GM18951 (cell line): ENCODE measurements at regions not wholly inside any gene's neighbourhood (a gene's known extent, or its start where the extent isn't known, plus 50 kb on each side); places are given as distances from the start of the nearest gene placed in this dataset.

Source experiments
- POLR2A ChIP-seq: IDR thresholded peaks from 4 replicates; pipeline ENCODE4 v1.6.1; 2011; ENCODE audit warnings: mild to moderate bottlenecking; ENCODE audit not compliant: insufficient read length, insufficient read depth; ENCODE audit errors: extremely low read depth
- in situ Hi-C: fragments of 300-500 bp; cut with MboI; formaldehyde crosslinking; loops from one replicate; pipeline ENCODE4 v1.12.0; 2022; ENCODE audit warnings: low sequenced_read_pairs, mixed read lengths, inconsistent platforms; ENCODE audit not compliant: unreplicated experiment

- in situ Hi-C loops, result no loop called here
- TF ChIP-seq POLR2A, result no peak
Observed at GRCh38 chr6:8361259-8361658, 74.1 kb downstream of the SLC35B3 start.

DNA sequence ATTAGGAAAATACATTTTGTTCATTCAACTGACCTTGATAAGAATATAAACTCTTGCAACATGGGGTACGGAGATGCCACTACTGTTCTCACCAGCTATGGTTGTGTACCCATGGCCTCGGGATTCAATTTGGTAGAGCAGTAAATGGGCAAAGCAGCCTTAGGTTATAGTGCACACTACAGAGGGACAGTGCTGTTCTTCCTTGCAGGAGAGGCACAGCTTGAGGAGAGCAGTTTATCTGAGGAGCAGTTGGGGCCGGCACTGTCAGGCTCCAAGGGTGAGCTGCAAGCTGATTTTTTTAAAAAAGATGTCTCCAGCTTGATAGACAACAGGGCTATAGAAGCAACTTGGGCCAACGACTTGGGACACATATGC is 82.4 kb downstream of the SLC35B3 start:
- in situ Hi-C loops, result no loop called here
- TF ChIP-seq POLR2A, result no peak

DNA sequence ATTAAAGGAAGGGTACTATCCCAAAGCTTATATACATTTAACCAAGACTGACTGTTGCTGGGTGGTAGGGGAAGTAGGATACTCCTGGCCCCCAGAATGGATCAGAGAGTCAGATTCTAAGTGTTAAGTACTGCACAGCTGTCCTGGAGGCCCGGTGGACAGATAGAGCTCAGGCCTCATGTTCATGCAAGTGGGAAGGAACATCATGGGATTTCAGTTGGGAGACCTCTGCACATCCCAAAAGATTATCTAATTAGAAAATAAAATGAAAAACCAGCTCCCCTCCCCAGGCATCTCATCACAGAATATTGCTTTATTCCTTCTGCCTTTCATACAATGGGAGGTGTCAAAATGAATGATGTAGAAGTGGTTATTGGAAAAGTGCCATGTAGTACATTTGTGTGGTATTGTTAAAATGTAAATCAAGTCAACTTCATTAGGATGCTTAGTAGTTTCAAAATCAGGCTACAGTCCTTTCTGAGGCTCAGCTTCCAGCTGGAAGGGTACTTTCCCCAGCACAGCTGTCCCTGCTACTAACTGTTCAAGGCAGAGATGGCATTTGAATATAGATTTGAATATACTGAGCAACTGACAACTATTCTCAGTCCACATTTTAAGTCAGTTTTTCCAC is 82.9 kb downstream of the SLC35B3 start:
- in situ Hi-C loops, result no loop called here
- TF ChIP-seq POLR2A, result no peak

GRCh38 chr6:8343600-8343999 is 91.7 kb downstream of the SLC35B3 start:
- in situ Hi-C loops, result no loop called here
- TF ChIP-seq POLR2A, result no peak

- in situ Hi-C loops, result no loop called here
- TF ChIP-seq POLR2A, result no peak
Observed at GRCh38 chr6:8342241-8342819, 93.0 kb downstream of the SLC35B3 start.

- no peak for TF ChIP-seq POLR2A
- in situ Hi-C loops, result no loop called here
Observed at GRCh38 chr6:8337147-8337546, 98.2 kb downstream of the SLC35B3 start.

GRCh38 chr6:8336406-8337057 is 98.8 kb downstream of the SLC35B3 start:
- in situ Hi-C loops, result no loop called here
- no peak for TF ChIP-seq POLR2A

GRCh38 chr6:8335896-8336295 is 99.4 kb downstream of the SLC35B3 start:
- TF ChIP-seq POLR2A, result no peak
- in situ Hi-C loops, result no loop called here

DNA sequence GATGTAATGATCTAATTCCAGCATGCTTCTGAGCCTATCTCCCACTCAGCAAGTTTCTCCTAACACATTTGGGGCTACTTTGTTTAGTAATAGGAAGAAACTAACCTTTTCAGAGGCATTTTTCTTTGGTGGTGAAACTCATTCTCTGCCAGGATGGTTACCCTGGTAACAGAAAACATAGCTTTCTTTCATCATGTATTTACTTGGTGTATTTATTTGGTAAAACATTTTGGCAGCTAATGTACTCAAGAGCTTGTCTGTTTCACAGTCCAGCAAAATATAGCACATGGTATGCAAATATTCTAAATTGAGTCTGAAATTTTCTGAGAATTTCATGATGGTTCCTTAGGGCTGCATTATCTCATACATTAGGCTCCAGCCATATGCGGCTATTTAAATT is 100.0 kb downstream of the SLC35B3 start:
- in situ Hi-C loops, result no loop called here
- TF ChIP-seq POLR2A, result no peak

DNA sequence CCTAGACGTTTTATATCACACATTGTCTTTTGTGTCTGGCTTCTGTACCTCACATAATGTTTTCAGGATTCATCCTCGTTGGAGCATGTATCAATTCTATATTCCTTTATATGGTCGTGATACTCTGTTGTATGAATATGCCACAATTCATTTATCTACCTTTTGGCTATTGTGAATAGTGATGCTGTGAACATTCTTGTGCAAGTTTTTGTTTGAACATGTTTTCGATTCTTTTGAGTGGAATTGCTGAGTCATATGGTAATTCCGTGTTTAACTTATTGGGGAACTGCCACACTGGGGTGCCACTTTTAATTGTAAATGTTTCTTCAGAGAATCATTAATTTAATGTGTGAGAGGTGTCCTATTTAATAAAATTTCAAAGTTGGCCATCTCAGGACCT is 101.2 kb downstream of the SLC35B3 start:
- in situ Hi-C loops, result no loop called here
- no peak for TF ChIP-seq POLR2A

DNA sequence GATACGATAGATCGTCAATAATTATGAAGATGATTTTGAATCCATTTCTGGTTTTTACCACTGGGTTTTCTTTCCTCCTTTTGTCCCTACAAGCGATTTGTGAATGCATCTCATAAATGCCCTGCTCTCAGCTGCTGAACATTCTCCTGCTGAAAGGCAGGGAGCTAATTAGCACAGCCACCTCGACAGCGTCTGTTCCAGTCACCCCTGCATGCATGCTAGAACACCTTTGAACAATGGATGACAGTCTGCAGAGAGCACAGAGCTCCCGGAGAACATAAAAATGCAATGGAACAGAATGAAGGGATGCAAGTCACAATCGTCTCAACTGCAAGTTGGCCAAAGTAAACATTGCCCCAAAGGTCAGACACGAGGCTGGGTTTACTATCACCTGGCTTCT is 105.8 kb downstream of the SLC35B3 start:
- TF ChIP-seq POLR2A, result no peak
- in situ Hi-C loops, result no loop called here

DNA sequence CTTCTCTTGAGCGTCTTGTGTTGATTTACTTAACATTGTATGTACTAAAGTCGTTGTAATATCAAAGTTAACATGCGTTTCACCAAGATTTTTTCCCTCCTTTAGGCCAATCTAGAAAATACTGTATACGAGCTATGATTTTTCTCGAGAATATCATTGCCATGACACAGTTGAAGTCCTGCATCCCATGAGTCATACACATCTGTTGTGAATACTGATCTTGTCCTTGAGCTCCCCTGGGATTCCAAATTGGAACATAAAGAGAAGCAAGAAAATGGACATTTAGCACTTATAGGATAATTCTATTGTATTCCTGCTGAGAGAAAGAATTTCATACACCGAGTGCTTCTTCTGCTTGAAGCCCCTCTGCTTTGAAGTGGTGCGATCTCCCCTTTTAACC is 109.6 kb downstream of the SLC35B3 start:
- TF ChIP-seq POLR2A, result no peak

GRCh38 chr6:8322659-8323058 is 112.7 kb downstream of the SLC35B3 start:
- in situ Hi-C loops, result no loop called here
- no peak for TF ChIP-seq POLR2A

More for the DNA sequence above, 109.6 kb downstream of the SLC35B3 start:
- in situ Hi-C loops, result no loop called here
